Stimulated activated CD8-positive, alpha-beta memory T cell treated with anti-CD3 and anti-CD28 coated beads, Interleukin-12 subunit alpha, Interleukin-12 subunit beta, amount 100 ng/mL, for 4 hours (primary cell): ENCODE measurements at regions not wholly inside any gene's neighbourhood (a gene's known extent, or its start where the extent isn't known, plus 50 kb on each side); places are given as distances from the start of the nearest gene placed in this dataset.

Source experiments
- DNase-seq: peaks from one replicate; pipeline ENCODE4 v3.0.0-alpha.2; 2020; ENCODE audit warnings: low read depth

GRCh38 chr13:79810669-79811068 lies 329.7 kb downstream of the NDFIP2 start:
- DNase-seq = no peak

GRCh38 chr13:79810018-79810417 lies 329.1 kb downstream of the NDFIP2 start:
- no peak for DNase-seq

GRCh38 chr13:79808475-79808874 lies 327.5 kb downstream of the NDFIP2 start:
- DNase-seq = no peak

GRCh38 chr13:79807554-79807953 lies 326.6 kb downstream of the NDFIP2 start:
- DNase-seq = no peak

- no peak for DNase-seq
Observed at GRCh38 chr13:79806821-79807220, 325.9 kb downstream of the NDFIP2 start.

- no peak for DNase-seq
Observed at GRCh38 chr13:79805317-79805716, 324.4 kb downstream of the NDFIP2 start.

GRCh38 chr13:79803989-79804388 lies 323.0 kb downstream of the NDFIP2 start:
- DNase-seq = no peak

- DNase-seq = no peak
Observed at GRCh38 chr13:79803296-79803695, 322.3 kb downstream of the NDFIP2 start.

GRCh38 chr13:79802389-79803085 lies 321.6 kb downstream of the NDFIP2 start:
- DNase-seq = no peak

GRCh38 chr13:79799059-79799867 lies 318.3 kb downstream of the NDFIP2 start:
- no peak for DNase-seq

- DNase-seq = no peak
Observed at GRCh38 chr13:79796136-79796535, 315.2 kb downstream of the NDFIP2 start.

- DNase-seq = no peak
Observed at GRCh38 chr13:79794931-79795330, 314.0 kb downstream of the NDFIP2 start.

- no peak for DNase-seq
Observed at GRCh38 chr13:79792716-79793115, 311.8 kb downstream of the NDFIP2 start.

GRCh38 chr13:79791471-79792042 lies 310.6 kb downstream of the NDFIP2 start:
- no peak for DNase-seq

- DNase-seq = no peak
Observed at GRCh38 chr13:79786176-79786575, 305.2 kb downstream of the NDFIP2 start.

- DNase-seq = no peak
Observed at GRCh38 chr13:79782541-79783205, 301.7 kb downstream of the NDFIP2 start.

- no peak for DNase-seq
Observed at GRCh38 chr13:79781829-79782540, 301.0 kb downstream of the NDFIP2 start.

- DNase-seq = no peak
Observed at GRCh38 chr13:79780240-79780639, 299.3 kb downstream of the NDFIP2 start.

- no peak for DNase-seq
Observed at GRCh38 chr13:79779761-79780160, 298.8 kb downstream of the NDFIP2 start.

- DNase-seq = no peak
Observed at GRCh38 chr13:79778741-79779460, 297.9 kb downstream of the NDFIP2 start.

- DNase-seq = no peak
Observed at GRCh38 chr13:79777504-79777903, 296.5 kb downstream of the NDFIP2 start.
